ENCODE measurements at regions not wholly inside any gene's neighbourhood (a gene's known extent, or its start where the extent isn't known, plus 50 kb on each side); places are given as distances from the start of the nearest gene placed in this dataset.

- H3K36me3 ChIP-seq (ENCODE audit: low read length): no peaks in the 10 kb centered on the region
- TF ChIP-seq EZH2phosphoT487 (conservative IDR thresholded peaks at IDR 0.05; ENCODE audit: low read length): no peak
- TF ChIP-seq CTCF (IDR thresholded peaks at IDR 0.05; ENCODE audit: insufficient read depth, low read length, poor library complexity, severe bottlenecking): no peak
These were observed 320.5 kb upstream of the SORCS1 start for GRCh38 chr10:107485019-107485418.

GRCh38 chr10:107481881-107482280 lies 317.4 kb upstream of the SORCS1 start:
- H3K36me3 ChIP-seq (ENCODE audit: low read length): no peaks in the 10 kb centered on the region
- no peaks in the 10 kb centered on the region for H3K9me2 ChIP-seq (replicated peaks; ENCODE audit: insufficient read depth, low read length)
- no peaks in the 10 kb centered on the region for H4K20me1 ChIP-seq (ENCODE audit: low read depth, low read length)
- H3K4me2 ChIP-seq (ENCODE audit: low read depth, low read length, poor library complexity, severe bottlenecking): no peak overlapping the region
- no peak overlapping the region for H2AFZ ChIP-seq (ENCODE audit: low read depth, low read length, severe bottlenecking)
- H3K9me3 ChIP-seq (ENCODE audit: insufficient read depth, low read length): no peaks in the 10 kb centered on the region
- TF ChIP-seq EZH2phosphoT487 (conservative IDR thresholded peaks at IDR 0.05; ENCODE audit: low read length) (no peak), CTCF (IDR thresholded peaks at IDR 0.05; ENCODE audit: insufficient read depth, low read length, poor library complexity, severe bottlenecking) (no peak)
- H3K9ac ChIP-seq (ENCODE audit: low read length): no peak overlapping the region
- H3K27me3 ChIP-seq (ENCODE audit: low read length): no peaks in the 10 kb centered on the region
- no peak overlapping the region for H3K27ac ChIP-seq (ENCODE audit: low read depth, low read length)
- H3K79me2 ChIP-seq (ENCODE audit: insufficient read depth, low read length): no peaks in the 10 kb centered on the region
- no peak overlapping the region for H3K4me3 ChIP-seq (ENCODE audit: insufficient read depth, low read length, poor library complexity, severe bottlenecking)
- no peaks in the 10 kb centered on the region for H3F3A ChIP-seq (ENCODE audit: insufficient read depth)

More at GRCh38 chr10:107485019-107485418, 320.5 kb upstream of the SORCS1 start:
- Histone ChIP-seq H3K27ac (ENCODE audit: low read depth, low read length) (no peak overlapping the region), H3K4me2 (ENCODE audit: low read depth, low read length, poor library complexity, severe bottlenecking) (no peak overlapping the region), H3K27me3 (ENCODE audit: low read length) (no peaks in the 10 kb centered on the region), H3F3A (ENCODE audit: insufficient read depth) (no peaks in the 10 kb centered on the region), H3K4me3 (ENCODE audit: insufficient read depth, low read length, poor library complexity, severe bottlenecking) (no peak overlapping the region), H3K9me2 (replicated peaks; ENCODE audit: insufficient read depth, low read length) (no peaks in the 10 kb centered on the region), H3K79me2 (ENCODE audit: insufficient read depth, low read length) (no peaks in the 10 kb centered on the region), H4K20me1 (ENCODE audit: low read depth, low read length) (no peaks in the 10 kb centered on the region), H3K9me3 (ENCODE audit: insufficient read depth, low read length) (no peaks in the 10 kb centered on the region), H2AFZ (ENCODE audit: low read depth, low read length, severe bottlenecking) (no peak overlapping the region), H3K9ac (ENCODE audit: low read length) (no peak overlapping the region)

DNA sequence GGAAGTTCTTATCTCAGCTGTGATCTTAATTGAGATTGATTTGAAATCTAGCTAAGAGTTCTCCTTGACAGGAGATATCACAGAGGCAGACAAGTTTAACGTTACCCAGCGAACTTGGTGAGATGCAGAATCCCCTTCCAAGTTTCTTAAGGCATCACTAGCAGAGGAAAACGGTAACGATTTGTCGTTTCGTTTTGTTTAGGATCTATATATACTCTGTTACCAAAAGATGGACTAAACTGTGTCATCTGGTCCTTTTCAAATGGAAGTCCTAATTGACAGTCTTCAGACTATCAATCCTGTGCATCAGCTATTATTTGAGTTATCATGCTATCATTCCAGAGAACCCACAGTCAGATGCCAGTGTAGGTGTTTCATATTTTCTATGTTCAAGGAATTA lies 316.7 kb upstream of the SORCS1 start:
- H3K27ac ChIP-seq (ENCODE audit: low read depth, low read length): no peak overlapping the region

More for the DNA sequence above, 316.7 kb upstream of the SORCS1 start:
- H3K9me3 ChIP-seq (ENCODE audit: insufficient read depth, low read length): no peaks in the 10 kb centered on the region
- H3K9ac ChIP-seq (ENCODE audit: low read length): no peak overlapping the region
- no peak overlapping the region for H3K4me3 ChIP-seq (ENCODE audit: insufficient read depth, low read length, poor library complexity, severe bottlenecking)
- no peaks in the 10 kb centered on the region for H3K27me3 ChIP-seq (ENCODE audit: low read length)
- H3K36me3 ChIP-seq (ENCODE audit: low read length): no peaks in the 10 kb centered on the region
- H2AFZ ChIP-seq (ENCODE audit: low read depth, low read length, severe bottlenecking): no peak overlapping the region
- no peak for TF ChIP-seq CTCF (IDR thresholded peaks at IDR 0.05; ENCODE audit: insufficient read depth, low read length, poor library complexity, severe bottlenecking)
- no peak for TF ChIP-seq EZH2phosphoT487 (conservative IDR thresholded peaks at IDR 0.05; ENCODE audit: low read length)
- no peaks in the 10 kb centered on the region for H3F3A ChIP-seq (ENCODE audit: insufficient read depth)
- no peaks in the 10 kb centered on the region for H3K79me2 ChIP-seq (ENCODE audit: insufficient read depth, low read length)
- no peaks in the 10 kb centered on the region for H4K20me1 ChIP-seq (ENCODE audit: low read depth, low read length)
- no peak overlapping the region for H3K4me2 ChIP-seq (ENCODE audit: low read depth, low read length, poor library complexity, severe bottlenecking)
- H3K9me2 ChIP-seq (replicated peaks; ENCODE audit: insufficient read depth, low read length): no peaks in the 10 kb centered on the region
